Testis (tissue), 2 donors: ENCODE measurements at regions not wholly inside any gene's neighbourhood (a gene's known extent, or its start where the extent isn't known, plus 50 kb on each side); places are given as distances from the start of the nearest gene placed in this dataset.

ENCODE experiments used
- CTCF ChIP-seq, 3 experiments: fragments of 450-650 bp in 2 of 3; fragments of 200-600 bp in 1 of 3; sonication (generic) in 1 of 3; IDR thresholded peaks; one replicate each; pipeline ENCODE4 v1.5.1; 2016 to 2019; ENCODE audit warnings: antibody characterized with exemption in 3 of 3, mild to moderate bottlenecking in 2 of 3, moderate library complexity in 1 of 3
- POLR2A ChIP-seq: fragments of 450-650 bp; IDR thresholded peaks from one replicate; pipeline ENCODE4 v1.6.1; 2017; ENCODE audit warnings: antibody characterized with exemption, mild to moderate bottlenecking, moderate library complexity

- no peak for TF ChIP-seq CTCF (IDR thresholded peaks at IDR 0.05)
- TF ChIP-seq POLR2A, result no peak
These were observed 392.3 kb upstream of the MEF2C start for GRCh38 chr5:89275066-89275855.
